ENCODE measurements at regions not wholly inside any gene's neighbourhood (a gene's known extent, or its start where the extent isn't known, plus 50 kb on each side); places are given as distances from the start of the nearest gene placed in this dataset.

DNA sequence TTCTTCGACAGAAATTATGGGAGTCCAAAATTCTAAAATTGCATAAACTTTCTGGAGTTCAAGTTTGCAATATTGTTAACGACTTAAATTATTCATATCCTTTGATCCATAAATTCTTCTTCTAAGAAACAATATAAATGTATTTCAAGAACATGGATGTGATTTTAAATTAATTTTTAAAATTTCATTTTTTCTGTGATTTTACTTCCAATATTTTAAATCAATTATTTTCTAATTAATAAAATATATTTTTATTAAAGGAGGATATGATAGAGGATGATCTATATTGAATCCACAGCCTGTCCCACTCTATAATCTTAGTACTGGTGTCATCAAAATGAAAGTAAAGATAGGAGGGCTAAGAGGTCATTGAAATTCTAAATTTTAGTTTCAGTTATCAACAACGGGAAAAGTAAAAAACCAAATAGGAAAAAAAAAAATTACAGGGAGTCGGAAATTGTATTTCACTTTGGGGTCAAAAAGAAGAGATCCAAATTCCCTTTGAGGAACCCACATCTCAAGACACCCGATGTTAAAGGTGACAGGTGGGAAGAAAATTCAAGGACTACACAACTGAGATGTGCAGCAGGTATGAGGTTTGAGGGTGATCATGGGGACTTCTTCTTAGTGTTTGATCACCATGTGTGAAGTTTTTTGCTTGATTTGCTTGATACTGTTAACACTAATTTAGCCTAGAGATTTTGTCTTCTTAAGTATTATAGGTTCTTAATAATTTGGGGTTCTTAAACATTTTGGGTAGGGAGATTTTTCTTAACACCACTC lies 154.8 kb upstream of the RGS18 start:
- DNase-seq, result no peak
- in situ Hi-C loops (cut with HindIII; ENCODE audit: low pct_ligation_motif_present, low pct_unique_long_range_greater_than_20kb, low sequenced_read_pairs), result no loop called here

DNA sequence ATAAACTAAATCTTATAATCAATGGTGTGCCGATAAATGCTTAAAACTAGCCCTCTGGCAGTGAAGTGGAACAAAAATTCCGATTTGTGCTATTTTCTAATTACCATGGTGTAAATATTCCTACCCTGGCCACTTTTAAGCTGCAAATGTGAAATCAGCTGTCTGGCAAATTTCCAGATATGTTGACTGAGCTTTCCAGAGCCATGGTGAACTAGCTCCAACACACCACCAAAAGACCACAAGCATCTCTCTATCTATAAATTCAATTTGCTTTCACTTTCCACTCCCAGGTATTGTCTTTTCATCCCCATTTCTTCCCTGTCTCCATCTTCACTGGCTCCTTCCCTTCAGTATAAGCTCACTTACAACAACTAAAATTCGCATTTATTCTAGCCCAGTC lies 152.3 kb upstream of the RGS18 start:
- in situ Hi-C loops (cut with HindIII; ENCODE audit: low pct_ligation_motif_present, low pct_unique_long_range_greater_than_20kb, low sequenced_read_pairs), result no loop called here
- DNase-seq, result no peak

DNA sequence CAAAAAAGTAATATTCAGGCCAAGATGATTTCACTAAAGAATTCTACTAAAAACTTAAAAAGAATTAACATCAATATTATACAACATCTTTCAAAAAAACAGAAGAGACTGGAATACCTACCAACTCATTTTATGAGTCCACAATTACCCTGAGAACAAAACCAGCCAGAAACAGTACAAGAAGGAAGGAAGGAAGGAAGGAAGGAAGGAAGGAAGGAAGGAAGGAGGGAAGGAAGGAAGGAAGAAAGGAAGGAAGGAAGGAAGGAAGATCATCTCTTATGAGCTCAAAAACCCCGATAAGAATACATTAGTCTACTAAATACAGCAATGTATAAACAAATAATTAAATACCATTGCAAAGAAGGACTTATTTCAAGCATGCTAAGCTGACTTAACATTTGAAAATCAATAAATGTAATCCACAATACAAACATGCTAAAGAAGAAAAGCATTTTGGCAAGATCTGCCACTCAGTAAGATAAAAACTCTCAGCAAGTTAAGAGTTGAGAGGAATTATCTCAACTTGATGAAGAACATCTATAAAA lies 149.9 kb upstream of the RGS18 start:
- DNase-seq, result no peak
- in situ Hi-C loops (cut with HindIII; ENCODE audit: low pct_ligation_motif_present, low pct_unique_long_range_greater_than_20kb, low sequenced_read_pairs), result no loop called here

DNA sequence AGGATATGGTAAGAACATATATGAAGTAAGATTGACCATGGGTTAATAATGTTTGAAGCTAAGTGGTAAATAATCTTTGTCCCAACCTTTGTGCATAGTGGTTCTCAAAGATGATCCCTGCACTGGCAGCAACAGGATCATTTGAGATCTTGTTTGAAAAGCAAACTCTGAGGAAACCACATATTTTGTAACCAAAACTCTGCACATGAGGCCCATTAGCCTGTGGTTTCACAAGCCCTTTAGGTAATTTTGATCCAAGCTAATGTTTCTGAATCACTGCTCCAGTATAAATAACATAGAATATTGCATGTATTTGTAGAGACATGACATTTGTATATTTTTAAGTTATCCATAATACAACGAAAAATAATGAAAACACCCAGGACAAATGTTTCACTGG lies 147.9 kb upstream of the RGS18 start:
- in situ Hi-C loops (cut with HindIII; ENCODE audit: low pct_ligation_motif_present, low pct_unique_long_range_greater_than_20kb, low sequenced_read_pairs), result no loop called here
- no peak for DNase-seq

DNA sequence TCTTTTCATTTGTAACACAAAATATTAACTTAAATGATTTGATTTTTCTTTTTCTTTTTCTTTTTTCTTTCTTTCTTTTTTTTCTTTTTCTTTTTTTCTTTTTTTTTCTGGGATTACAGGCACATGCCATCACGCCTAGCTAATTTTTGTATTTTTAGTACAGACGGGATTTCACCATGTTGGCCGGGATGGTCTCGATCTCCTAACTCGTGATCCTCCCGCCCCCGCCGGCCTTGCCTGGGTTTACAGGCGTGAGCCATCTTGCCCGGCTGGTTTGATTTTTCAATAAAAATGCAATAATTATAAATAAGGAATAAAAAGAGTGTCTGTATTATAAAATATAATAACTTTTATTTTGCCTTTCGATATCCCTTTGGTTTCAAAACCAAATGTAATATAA lies 146.7 kb upstream of the RGS18 start:
- in situ Hi-C loops (cut with HindIII; ENCODE audit: low pct_ligation_motif_present, low pct_unique_long_range_greater_than_20kb, low sequenced_read_pairs), result no loop called here
- no peak for DNase-seq

DNA sequence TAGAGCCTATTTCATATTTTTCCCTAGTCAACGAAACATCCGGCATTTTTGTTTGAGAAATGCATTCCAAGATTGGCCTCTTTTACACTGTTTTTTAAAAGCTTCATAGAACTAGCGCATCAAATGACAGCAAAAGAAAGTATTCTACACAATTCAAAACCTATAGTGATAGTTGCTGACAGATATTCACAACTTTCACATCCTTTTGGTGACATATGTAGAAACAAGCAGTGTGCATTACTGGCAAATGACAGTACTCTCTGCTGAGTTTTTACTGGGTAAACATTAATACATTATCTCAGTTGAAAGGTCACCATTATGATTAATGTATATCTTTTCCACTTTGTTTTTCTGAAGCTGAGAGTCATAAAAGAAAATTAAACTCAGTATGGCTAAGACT lies 135.4 kb upstream of the RGS18 start:
- no peak for DNase-seq
- in situ Hi-C loops (cut with HindIII; ENCODE audit: low pct_ligation_motif_present, low pct_unique_long_range_greater_than_20kb, low sequenced_read_pairs), result no loop called here

DNA sequence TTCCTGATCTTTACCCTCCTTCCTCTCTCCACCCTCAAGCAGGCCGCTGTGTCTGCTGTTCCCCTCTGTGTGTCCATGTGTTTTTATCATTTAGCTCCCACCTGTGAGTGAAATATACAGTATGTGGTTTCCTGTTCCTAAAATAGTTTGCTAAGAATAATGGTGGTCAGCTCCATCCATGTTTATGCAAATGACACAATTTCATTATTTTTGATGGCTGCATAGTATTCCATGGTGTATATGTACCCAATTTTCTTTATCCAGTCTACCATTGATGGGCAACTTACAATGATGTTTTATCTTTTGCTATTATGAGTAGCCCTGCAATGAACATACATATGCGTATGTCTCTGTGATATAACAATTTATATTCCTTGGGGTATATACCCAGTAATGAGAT lies 133.4 kb upstream of the RGS18 start:
- in situ Hi-C loops (cut with HindIII; ENCODE audit: low pct_ligation_motif_present, low pct_unique_long_range_greater_than_20kb, low sequenced_read_pairs), result no loop called here
- DNase-seq, result no peak

DNA sequence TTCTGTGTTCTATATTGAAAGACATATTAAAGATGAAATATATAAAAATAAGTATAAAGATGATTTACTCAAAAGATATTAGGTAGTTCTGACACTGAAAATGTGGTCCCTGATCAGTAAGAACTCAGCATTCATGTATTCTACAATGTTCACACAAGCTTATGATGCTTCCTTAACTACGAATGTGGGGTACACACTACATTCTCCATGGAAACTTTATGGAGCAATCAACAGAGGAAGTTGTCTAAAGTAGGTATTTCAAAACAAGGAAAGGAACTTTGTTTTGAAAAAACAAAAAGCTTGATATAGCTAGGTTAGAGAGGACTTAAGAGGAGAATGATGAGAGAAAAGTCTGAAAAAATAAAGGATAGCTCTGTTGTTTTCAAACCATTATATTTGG lies 119.7 kb upstream of the RGS18 start:
- no peak for DNase-seq
- in situ Hi-C loops (cut with HindIII; ENCODE audit: low pct_ligation_motif_present, low pct_unique_long_range_greater_than_20kb, low sequenced_read_pairs), result no loop called here

DNA sequence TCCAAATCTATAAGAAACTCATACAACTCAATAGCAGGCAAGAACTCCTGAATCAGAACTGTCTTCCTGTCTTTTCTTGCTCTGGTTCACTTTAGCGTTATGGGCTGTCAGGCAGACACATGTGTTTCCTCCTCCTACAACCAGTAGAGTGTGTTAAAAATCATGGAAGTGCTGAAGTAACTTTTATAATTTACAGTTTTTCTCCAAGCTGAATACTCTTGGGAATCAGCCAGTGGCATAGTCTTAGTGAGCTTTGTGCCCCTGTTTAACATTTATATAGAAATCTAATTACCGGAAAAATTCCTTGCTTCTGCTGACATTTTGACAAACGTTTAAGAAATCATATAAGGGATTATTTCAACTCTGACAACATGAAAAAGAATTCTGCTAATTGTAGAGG lies 113.1 kb upstream of the RGS18 start:
- no peak for DNase-seq
- in situ Hi-C loops (cut with HindIII; ENCODE audit: low pct_ligation_motif_present, low pct_unique_long_range_greater_than_20kb, low sequenced_read_pairs), result no loop called here

DNA sequence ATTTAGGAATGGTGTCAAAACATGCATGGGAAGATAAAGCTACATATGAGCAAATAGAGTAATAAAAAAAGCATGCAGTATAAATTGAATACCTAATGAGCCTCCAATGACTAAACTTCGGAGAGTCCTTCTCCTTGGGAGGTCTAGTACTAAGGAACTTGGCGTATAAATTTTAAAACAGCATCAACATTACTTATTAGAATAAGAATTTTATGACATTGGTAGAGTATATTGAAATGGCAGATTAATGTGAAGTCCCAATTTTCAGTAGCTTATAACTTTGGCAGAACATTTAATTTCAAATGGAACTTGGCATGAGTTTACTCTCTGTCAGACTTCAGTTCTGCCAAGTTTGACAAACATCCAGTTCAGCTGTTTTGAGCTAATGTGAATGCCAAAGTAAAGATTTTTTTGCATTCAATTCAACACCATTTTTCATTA lies 104.7 kb upstream of the RGS18 start:
- DNase-seq, result no peak
- in situ Hi-C loops (cut with HindIII; ENCODE audit: low pct_ligation_motif_present, low pct_unique_long_range_greater_than_20kb, low sequenced_read_pairs), result no loop called here

DNA sequence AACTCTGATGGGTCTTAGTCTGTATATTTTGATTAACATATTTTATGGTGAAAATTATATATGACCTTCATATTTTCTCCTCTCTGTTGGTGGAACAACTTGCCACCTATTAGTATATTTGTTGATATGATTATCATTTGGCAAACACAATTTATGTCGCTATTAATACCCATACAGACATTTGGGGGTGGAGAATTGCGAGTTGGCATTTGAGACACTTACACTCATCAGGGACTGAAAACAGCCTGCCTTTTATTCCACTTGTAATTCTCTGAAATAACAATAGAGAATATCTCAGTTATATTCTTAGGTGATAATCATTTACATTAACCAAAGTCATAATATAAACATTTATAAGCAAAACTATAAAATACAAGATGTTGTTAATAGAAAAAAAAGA lies 100.5 kb upstream of the RGS18 start:
- in situ Hi-C loops (cut with HindIII; ENCODE audit: low pct_ligation_motif_present, low pct_unique_long_range_greater_than_20kb, low sequenced_read_pairs), result no loop called here
- no peak for DNase-seq

DNA sequence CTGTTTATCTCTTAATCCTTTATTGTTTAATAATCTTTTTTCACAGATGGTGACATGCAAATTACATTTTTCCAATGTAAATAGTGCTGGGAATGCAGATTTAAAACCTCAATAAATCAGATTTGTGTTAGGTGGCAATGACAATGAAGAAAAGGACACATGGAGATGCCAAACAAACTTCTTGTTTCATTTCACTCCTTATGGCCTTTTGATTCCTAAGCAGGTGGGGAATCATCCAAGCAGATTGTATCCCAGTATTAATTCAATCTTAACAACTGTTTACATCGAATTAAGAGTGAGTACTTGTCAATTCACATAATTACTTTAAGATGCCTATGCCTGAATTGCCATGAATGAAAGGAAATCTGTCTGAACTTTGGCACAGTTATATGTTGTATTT lies 98.9 kb upstream of the RGS18 start:
- in situ Hi-C loops (cut with HindIII; ENCODE audit: low pct_ligation_motif_present, low pct_unique_long_range_greater_than_20kb, low sequenced_read_pairs), result no loop called here
- no peak for DNase-seq

DNA sequence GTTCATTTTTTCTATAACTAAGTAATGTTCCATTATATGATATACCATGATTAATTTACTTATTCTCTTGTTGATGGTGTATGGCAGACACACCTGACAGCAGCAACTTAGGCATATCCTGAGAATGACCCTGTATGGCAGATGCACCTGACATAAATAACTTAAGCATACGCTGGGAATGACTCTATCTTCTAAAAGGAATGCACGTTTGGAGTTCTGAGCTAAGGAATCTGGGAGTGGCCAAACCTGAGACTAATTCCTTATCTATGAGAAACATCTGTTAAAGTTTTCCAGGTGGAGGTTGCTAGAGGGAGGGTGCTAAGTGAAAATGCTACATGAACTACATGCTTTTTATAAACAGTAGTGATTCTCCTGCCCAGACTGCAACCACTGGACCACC lies 96.7 kb upstream of the RGS18 start:
- no peak for DNase-seq
- in situ Hi-C loops (cut with HindIII; ENCODE audit: low pct_ligation_motif_present, low pct_unique_long_range_greater_than_20kb, low sequenced_read_pairs), result no loop called here

DNA sequence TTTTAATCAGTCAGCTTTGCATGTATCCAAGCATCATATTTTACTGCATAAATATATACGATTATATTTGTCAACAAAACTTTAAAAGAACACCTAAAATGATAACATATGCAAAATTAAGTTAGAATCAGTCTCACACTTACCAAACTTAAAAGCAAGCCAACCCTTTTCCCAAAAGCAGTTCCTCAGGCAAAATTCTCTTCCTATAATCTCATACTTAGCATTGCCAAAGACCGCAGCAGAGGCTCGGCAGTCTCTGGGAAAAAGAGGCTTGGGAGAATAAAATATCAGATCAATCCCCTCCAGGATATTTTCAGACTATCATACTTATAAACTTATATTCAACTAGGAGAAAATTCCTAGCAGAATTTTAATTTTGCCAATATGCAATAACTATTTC lies 93.2 kb upstream of the RGS18 start:
- in situ Hi-C loops (cut with HindIII; ENCODE audit: low pct_ligation_motif_present, low pct_unique_long_range_greater_than_20kb, low sequenced_read_pairs), result no loop called here
- no peak for DNase-seq

DNA sequence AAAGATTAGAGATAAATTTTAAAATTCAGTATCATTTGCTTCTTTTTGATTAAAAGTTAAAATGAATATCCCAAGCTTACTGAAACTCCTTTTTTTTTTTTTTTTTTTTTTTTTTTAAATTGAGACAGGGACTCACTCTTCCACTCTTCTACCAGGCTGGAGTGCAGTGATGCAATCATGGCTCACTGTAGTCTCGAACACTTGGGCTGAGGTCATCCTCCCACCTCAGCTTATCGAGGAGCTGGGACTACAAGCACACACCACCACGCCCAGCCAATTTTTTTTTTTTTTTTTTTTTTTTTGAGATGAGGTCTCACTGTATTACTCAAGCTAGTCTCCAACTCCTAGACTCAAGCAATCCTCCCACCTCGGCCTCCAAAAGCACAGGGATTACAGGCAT lies 92.1 kb upstream of the RGS18 start:
- in situ Hi-C loops (cut with HindIII; ENCODE audit: low pct_ligation_motif_present, low pct_unique_long_range_greater_than_20kb, low sequenced_read_pairs), result no loop called here
- DNase-seq, result no peak

DNA sequence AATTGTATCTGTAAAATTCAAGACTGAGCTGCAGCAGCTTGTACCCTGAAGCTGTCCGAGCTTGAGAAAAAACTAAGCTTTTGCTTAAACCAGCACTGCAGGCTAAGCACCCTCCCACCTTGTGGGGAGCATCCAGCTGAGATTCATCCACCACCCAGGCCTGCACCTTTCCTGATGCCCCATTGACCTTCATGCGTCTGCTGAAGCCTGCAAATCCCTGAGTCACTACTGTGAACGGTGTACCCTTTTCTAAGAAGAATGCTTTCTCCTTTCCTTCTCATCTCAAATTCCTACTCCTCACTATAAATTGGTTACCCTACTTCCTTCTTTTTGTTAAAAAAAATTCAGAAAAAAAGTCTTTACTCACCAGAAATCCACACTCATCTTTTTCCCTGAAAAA lies 90.9 kb upstream of the RGS18 start:
- DNase-seq, result no peak
- in situ Hi-C loops (cut with HindIII; ENCODE audit: low pct_ligation_motif_present, low pct_unique_long_range_greater_than_20kb, low sequenced_read_pairs), result no loop called here

DNA sequence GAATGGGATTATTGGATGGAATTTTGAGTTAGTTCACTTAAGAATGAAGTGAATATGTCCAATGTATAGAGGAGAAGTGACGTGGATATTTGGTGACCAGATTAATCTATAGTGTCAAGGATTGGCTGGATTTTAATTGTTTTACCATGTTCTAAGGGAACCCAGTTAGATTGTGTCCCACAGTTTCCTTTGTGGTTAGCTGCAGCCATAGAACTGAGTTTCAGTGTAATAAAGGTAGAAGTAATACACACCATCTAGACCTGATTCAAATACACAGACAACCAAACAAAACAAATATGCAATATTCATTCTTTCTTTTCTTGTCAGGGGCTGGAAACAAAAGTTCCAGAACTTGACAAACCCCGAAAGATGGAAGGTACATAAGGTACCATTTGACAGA lies 88.0 kb upstream of the RGS18 start:
- in situ Hi-C loops (cut with HindIII; ENCODE audit: low pct_ligation_motif_present, low pct_unique_long_range_greater_than_20kb, low sequenced_read_pairs), result no loop called here
- no peak for DNase-seq

DNA sequence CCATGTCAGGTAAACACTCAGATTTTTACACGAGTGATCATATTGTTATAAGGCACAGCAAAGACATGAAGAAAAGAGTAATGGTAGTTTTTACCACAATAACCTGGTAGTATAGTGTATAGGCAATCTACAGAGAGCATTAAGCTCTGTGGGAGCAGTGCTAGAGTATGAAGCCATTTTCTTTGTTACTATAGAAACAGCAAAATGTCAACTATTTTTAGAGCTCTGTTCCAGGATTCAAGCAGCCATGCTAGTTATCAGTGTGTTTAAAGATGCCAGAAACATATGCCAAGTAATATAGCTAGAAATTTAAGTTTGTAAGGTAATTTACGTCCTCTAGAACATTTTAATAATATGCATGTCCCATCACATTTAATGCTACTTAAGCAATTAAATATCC lies 77.6 kb upstream of the RGS18 start:
- no peak for DNase-seq
- in situ Hi-C loops (cut with HindIII; ENCODE audit: low pct_ligation_motif_present, low pct_unique_long_range_greater_than_20kb, low sequenced_read_pairs), result no loop called here

DNA sequence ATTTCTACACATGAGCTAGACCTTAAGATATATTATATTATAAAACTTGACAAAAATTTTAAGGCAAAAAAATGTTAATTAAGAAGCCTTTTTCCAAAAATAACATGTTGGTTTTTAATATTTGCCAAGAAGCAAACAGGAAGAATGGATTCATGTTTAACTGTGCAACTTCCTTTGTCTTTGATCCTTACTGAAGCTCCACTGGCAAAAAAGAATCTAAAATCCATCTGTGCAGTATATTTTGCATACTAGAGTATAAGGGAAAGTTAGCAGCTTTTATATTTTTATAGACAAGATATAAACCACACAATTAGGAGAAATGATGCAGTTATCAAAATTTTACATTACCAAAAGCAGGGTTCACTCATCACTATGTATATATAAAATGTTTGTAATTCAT lies 76.9 kb upstream of the RGS18 start:
- DNase-seq, result no peak
- in situ Hi-C loops (cut with HindIII; ENCODE audit: low pct_ligation_motif_present, low pct_unique_long_range_greater_than_20kb, low sequenced_read_pairs), result no loop called here

DNA sequence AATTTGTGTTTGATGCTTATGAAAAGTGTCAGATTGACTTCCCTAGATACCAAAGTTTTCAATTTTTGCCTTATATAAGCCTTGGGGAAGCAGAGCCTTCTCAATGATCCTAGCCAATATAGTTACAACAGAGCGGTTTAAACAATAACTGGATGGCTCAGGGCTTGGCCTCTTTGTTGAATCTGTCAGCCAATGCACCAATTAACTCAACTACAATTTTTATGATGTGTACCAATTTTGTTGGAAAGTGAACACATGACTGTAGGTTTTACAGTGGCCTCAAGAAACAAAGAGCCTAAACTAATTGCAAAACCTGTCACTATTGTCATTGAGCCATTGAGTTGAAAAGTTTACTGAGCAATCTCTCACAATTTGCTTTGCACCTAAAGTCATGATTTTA lies 71.6 kb upstream of the RGS18 start:
- no peak for DNase-seq
- in situ Hi-C loops (cut with HindIII; ENCODE audit: low pct_ligation_motif_present, low pct_unique_long_range_greater_than_20kb, low sequenced_read_pairs), result no loop called here

DNA sequence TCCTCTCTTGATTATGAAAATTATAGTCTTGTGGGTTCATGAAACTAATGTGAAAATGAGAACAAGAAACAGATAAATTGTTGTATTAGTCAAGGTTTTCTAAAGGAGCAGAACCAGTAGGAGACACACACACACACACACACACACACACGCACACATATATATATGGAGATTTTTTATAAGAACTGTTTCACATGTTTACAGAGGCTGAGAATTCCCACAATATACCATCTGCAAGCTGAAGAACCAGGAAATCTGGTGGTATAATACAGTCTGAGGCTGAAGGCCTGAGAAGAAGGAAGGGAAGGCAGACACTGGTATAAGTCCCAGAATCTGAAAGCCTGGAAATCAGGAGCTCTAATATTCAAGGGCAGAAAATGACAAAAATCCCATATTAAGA lies 70.9 kb upstream of the RGS18 start:
- in situ Hi-C loops (cut with HindIII; ENCODE audit: low pct_ligation_motif_present, low pct_unique_long_range_greater_than_20kb, low sequenced_read_pairs), result no loop called here
- DNase-seq, result no peak
